GM20000 (cell line): ENCODE measurements at regions not wholly inside any gene's neighbourhood (a gene's known extent, or its start where the extent isn't known, plus 50 kb on each side); places are given as distances from the start of the nearest gene placed in this dataset.

Experiments used
- DNase-seq: peaks from one replicate; pipeline ENCODE4 v3.0.0; 2012; ENCODE audit warnings: low spot score
- CTCF ChIP-seq: IDR thresholded peaks from 2 replicates; pipeline ENCODE4 v1.5.1; 2012; ENCODE audit warnings: mild to moderate bottlenecking, control low read depth; ENCODE audit errors: extremely low read depth, missing control alignments

- no peak for DNase-seq
Measured at GRCh38 chr7:13770305-13770704, 219.2 kb downstream of the ETV1 start.

GRCh38 chr7:13774976-13775375, 214.5 kb downstream of the ETV1 start:
- DNase-seq = no peak
- no peak for TF ChIP-seq CTCF

More at GRCh38 chr7:13770305-13770704, 219.2 kb downstream of the ETV1 start:
- TF ChIP-seq CTCF = no peak

GRCh38 chr7:13777242-13777641, 212.2 kb downstream of the ETV1 start:
- no peak for DNase-seq
- no peak for TF ChIP-seq CTCF

GRCh38 chr7:13778967-13779366, 210.5 kb downstream of the ETV1 start:
- no peak for TF ChIP-seq CTCF
- no peak for DNase-seq

- no peak for DNase-seq
Measured at GRCh38 chr7:13790611-13791010, 198.9 kb downstream of the ETV1 start.

GRCh38 chr7:13792208-13792607, 197.3 kb downstream of the ETV1 start:
- no peak for TF ChIP-seq CTCF
- DNase-seq = no peak

More at GRCh38 chr7:13790611-13791010, 198.9 kb downstream of the ETV1 start:
- TF ChIP-seq CTCF = no peak

GRCh38 chr7:13793926-13794325, 195.5 kb downstream of the ETV1 start:
- DNase-seq = no peak
- no peak for TF ChIP-seq CTCF
